ENCODE measurements at regions not wholly inside any gene's neighbourhood (a gene's known extent, or its start where the extent isn't known, plus 50 kb on each side); places are given as distances from the start of the nearest gene placed in this dataset. TPM values are rescaled to one million over a fixed set of nuclear protein-coding genes. Genes with fewer than 3 reads are reported as not detected.

- no peak overlapping the region for H3K4me3 ChIP-seq (ENCODE audit: low read depth, low read length)
- no peak for TF ChIP-seq CTCF (IDR thresholded peaks at IDR 0.05; ENCODE audit: insufficient read depth, low read depth, low read length)
- no peak for DNase-seq (ENCODE audit: low read depth)
These were observed 52.5 kb upstream of the MYL2 start for GRCh38 chr12:110972866-110973265.

- no peak overlapping the region for H3K4me3 ChIP-seq (ENCODE audit: low read depth, low read length)
- DNase-seq (ENCODE audit: low read depth), result no peak
- TF ChIP-seq CTCF (IDR thresholded peaks at IDR 0.05; ENCODE audit: insufficient read depth, low read depth, low read length), result no peak
These were observed 51.6 kb upstream of the MYL2 start for GRCh38 chr12:110971936-110972335.

DNA sequence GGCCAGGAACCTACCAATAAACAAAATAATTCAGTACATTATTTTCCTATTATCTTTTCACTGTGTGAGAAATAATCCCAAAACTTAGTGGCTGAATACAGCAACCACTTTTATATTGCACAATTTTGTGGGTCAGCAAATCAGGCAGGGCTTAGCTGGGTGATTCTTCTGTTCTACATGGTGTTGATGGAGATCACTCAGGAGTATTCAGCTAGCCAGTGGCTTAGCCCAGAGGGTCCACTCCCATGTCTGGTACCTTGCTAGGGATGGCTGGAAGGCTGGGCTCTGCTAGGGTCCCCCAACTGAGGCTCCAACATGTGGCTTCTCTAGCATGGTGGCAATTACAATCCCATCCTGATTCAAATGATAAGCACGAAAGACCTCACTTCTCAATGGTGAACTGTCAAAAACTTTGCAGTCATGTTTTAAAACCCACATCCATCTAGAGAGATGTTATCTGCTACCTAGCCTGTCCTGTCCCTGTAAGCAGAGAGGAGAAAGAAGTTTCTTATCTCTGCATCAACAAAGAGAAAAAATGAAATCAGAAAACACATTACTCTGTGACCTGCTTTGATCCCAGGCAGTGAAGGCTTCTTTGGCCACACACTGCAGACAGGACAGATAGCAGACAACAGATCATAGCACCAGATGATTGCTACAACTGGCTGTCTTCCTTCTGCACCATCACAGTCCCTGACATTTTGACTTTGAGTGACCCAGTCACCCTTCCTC is 51.0 kb upstream of the MYL2 start:
- DNase-seq (ENCODE audit: low read depth), result no peak
- no peak overlapping the region for H3K4me3 ChIP-seq (ENCODE audit: low read depth, low read length)
- no peak for TF ChIP-seq CTCF (IDR thresholded peaks at IDR 0.05; ENCODE audit: insufficient read depth, low read depth, low read length)

Small RNAs in the stretch of these regions (small RNA-seq; reads per million reads assigned to genes)
- gene MIR6760, result not detected

All from fibroblast of villous mesenchyme (primary cell).